ENCODE measurements at regions not wholly inside any gene's neighbourhood (a gene's known extent, or its start where the extent isn't known, plus 50 kb on each side); places are given as distances from the start of the nearest gene placed in this dataset.

DNA sequence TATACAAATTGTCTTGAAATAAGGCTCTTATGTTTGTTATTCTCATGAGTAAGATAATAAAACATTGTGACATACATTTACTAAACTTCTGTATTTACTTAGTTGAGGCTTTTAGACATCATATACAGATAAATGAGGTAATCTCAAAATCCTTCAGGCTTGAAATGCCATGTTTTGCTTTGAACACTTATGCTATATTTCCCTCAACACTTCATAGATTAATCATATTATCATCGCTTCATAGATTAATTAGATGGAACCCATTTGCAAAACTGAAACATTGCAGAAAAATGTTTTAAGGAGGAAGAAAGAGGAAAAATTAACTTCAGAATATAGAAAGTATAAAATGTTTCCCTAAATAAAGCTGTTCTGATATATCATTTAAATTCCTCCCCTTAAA, 165.0 kb upstream of the CNTNAP2 start:
- TF ChIP-seq EZH2 (IDR thresholded peaks at IDR 0.05; ENCODE audit: borderline replicate concordance) = no peak
- TF ChIP-seq, protein P1, sequence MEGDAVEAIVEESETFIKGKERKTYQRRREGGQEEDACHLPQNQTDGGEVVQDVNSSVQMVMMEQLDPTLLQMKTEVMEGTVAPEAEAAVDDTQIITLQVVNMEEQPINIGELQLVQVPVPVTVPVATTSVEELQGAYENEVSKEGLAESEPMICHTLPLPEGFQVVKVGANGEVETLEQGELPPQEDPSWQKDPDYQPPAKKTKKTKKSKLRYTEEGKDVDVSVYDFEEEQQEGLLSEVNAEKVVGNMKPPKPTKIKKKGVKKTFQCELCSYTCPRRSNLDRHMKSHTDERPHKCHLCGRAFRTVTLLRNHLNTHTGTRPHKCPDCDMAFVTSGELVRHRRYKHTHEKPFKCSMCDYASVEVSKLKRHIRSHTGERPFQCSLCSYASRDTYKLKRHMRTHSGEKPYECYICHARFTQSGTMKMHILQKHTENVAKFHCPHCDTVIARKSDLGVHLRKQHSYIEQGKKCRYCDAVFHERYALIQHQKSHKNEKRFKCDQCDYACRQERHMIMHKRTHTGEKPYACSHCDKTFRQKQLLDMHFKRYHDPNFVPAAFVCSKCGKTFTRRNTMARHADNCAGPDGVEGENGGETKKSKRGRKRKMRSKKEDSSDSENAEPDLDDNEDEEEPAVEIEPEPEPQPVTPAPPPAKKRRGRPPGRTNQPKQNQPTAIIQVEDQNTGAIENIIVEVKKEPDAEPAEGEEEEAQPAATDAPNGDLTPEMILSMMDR (IDR thresholded peaks at IDR 0.05; ENCODE audit: poor library complexity) = no peak
- no peak for TF ChIP-seq EZH2phosphoT487 (IDR thresholded peaks at IDR 0.05; ENCODE audit: low read depth, severe bottlenecking, unreplicated experiment)
